Ishikawa (cell line): ENCODE measurements at regions not wholly inside any gene's neighbourhood (a gene's known extent, or its start where the extent isn't known, plus 50 kb on each side); places are given as distances from the start of the nearest gene placed in this dataset.

Experiments
- RAD21 ChIP-seq: IDR thresholded peaks from 2 replicates; pipeline ENCODE4 v1.6.1; 2012; ENCODE audit warnings: low read depth
- TCF12 ChIP-seq: IDR thresholded peaks from 2 replicates; pipeline ENCODE4 v1.6.1; 2012; ENCODE audit warnings: low read depth
- TEAD4 ChIP-seq: IDR thresholded peaks from 2 replicates; pipeline ENCODE4 v1.6.1; 2012
- TF ChIP-seq, protein P1 (sequence below): IDR thresholded peaks from 2 replicates; pipeline ENCODE4 v1.6.1; 2012; ENCODE audit warnings: low read depth, mild to moderate bottlenecking

- TF ChIP-seq, protein P1, sequence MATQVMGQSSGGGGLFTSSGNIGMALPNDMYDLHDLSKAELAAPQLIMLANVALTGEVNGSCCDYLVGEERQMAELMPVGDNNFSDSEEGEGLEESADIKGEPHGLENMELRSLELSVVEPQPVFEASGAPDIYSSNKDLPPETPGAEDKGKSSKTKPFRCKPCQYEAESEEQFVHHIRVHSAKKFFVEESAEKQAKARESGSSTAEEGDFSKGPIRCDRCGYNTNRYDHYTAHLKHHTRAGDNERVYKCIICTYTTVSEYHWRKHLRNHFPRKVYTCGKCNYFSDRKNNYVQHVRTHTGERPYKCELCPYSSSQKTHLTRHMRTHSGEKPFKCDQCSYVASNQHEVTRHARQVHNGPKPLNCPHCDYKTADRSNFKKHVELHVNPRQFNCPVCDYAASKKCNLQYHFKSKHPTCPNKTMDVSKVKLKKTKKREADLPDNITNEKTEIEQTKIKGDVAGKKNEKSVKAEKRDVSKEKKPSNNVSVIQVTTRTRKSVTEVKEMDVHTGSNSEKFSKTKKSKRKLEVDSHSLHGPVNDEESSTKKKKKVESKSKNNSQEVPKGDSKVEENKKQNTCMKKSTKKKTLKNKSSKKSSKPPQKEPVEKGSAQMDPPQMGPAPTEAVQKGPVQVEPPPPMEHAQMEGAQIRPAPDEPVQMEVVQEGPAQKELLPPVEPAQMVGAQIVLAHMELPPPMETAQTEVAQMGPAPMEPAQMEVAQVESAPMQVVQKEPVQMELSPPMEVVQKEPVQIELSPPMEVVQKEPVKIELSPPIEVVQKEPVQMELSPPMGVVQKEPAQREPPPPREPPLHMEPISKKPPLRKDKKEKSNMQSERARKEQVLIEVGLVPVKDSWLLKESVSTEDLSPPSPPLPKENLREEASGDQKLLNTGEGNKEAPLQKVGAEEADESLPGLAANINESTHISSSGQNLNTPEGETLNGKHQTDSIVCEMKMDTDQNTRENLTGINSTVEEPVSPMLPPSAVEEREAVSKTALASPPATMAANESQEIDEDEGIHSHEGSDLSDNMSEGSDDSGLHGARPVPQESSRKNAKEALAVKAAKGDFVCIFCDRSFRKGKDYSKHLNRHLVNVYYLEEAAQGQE = no peak
- TF ChIP-seq RAD21 (no peak), TCF12 (no peak), TEAD4 (no peak)
Observed at GRCh38 chr1:104190821-104191220, 441.1 kb downstream of the AMY1C start.
